Activated CD4-positive, alpha-beta memory T cell treated with anti-CD3 and anti-CD28 coated beads for 36 hours (primary cell): ENCODE measurements at regions not wholly inside any gene's neighbourhood (a gene's known extent, or its start where the extent isn't known, plus 50 kb on each side); places are given as distances from the start of the nearest gene placed in this dataset.
"Not testable (repeated sequence)": the region's sequence is repeated elsewhere in the genome, so short reads cannot be mapped to it uniquely, and the experiment has no call there.

Experiments used
- CTCF ChIA-PET: fragments of 350-600 bp; sonication (Branson Sonifier 250); formaldehyde crosslinking; loops from one replicate; lab custom pipeline; 2021; ENCODE audit warnings: antibody characterized with exemption, inconsistent platforms; lab: Charles Lee
- POLR2A ChIA-PET: fragments of 350-600 bp; sonication (Branson Sonifier 250); formaldehyde crosslinking; loops from one replicate; lab custom pipeline; 2021; ENCODE audit warnings: antibody characterized with exemption; lab: Charles Lee
- DNase-seq: peaks from one replicate; pipeline ENCODE4 v3.0.0-alpha.2; 2020
- H3K27ac Mint-ChIP-seq: one replicate; pipeline ENCODE4 v1.8.0; 2021; ENCODE audit warnings: mixed read lengths
- H3K27me3 Mint-ChIP-seq: one replicate; pipeline ENCODE4 v1.8.0; 2021; ENCODE audit warnings: mixed read lengths
- H3K36me3 Mint-ChIP-seq: one replicate; pipeline ENCODE4 v1.8.0; 2021; ENCODE audit warnings: mixed read lengths
- H3K4me1 Mint-ChIP-seq: one replicate; pipeline ENCODE4 v1.8.0; 2021; ENCODE audit warnings: low read depth, mixed read lengths
- H3K4me3 Mint-ChIP-seq: one replicate; pipeline ENCODE4 v1.8.0; 2021; ENCODE audit warnings: mild to moderate bottlenecking, mixed read lengths
- H3K9me3 Mint-ChIP-seq: one replicate; pipeline ENCODE4 v1.8.0; 2021; ENCODE audit warnings: mixed read lengths
- intact Hi-C: fragments of 100-400 bp; cut with micrococcal nuclease; formaldehyde crosslinking; loops from one replicate; pipeline ENCODE4 v1.15.1; 2023

GRCh38 chr9:119933191-119933590 is 564.0 kb upstream of the BRINP1 start:
- no peaks in the 10 kb centered on the region for H3K36me3 Mint-ChIP-seq
- no peaks in the 10 kb centered on the region for H3K27me3 Mint-ChIP-seq
- intact Hi-C loops, result no loop called here
- no peak overlapping the region for H3K4me3 Mint-ChIP-seq
- POLR2A ChIA-PET, result no interaction called here
- no peak overlapping the region for H3K27ac Mint-ChIP-seq
- peaks cover 3% of the 10 kb centered on the region for H3K9me3 Mint-ChIP-seq
- no peaks in the 10 kb centered on the region for H3K4me1 Mint-ChIP-seq
- CTCF ChIA-PET, result no interaction called here
- DNase-seq, result no peak

GRCh38 chr9:119924736-119925135 is 555.5 kb upstream of the BRINP1 start:
- H3K9me3 Mint-ChIP-seq, result peaks cover 10% of the 10 kb centered on the region
- no peak for DNase-seq
- no peaks in the 10 kb centered on the region for H3K27me3 Mint-ChIP-seq
- ChIA-PET POLR2A (no interaction called here), CTCF (no interaction called here)
- no peaks in the 10 kb centered on the region for H3K4me1 Mint-ChIP-seq
- H3K4me3 Mint-ChIP-seq, result no peak overlapping the region
- H3K36me3 Mint-ChIP-seq, result no peaks in the 10 kb centered on the region
- no peak overlapping the region for H3K27ac Mint-ChIP-seq
- intact Hi-C loops, result no loop called here

- no peaks in the 10 kb centered on the region for H3K27me3 Mint-ChIP-seq
- intact Hi-C loops, result no loop called here
- H3K4me3 Mint-ChIP-seq, result no peak overlapping the region
- H3K27ac Mint-ChIP-seq, result no peak overlapping the region
- no peaks in the 10 kb centered on the region for H3K4me1 Mint-ChIP-seq
- CTCF ChIA-PET, result no interaction called here
- H3K36me3 Mint-ChIP-seq, result no peaks in the 10 kb centered on the region
- peaks cover 10% of the 10 kb centered on the region for H3K9me3 Mint-ChIP-seq
- no peak for DNase-seq
- POLR2A ChIA-PET, result no interaction called here
These were observed 547.9 kb upstream of the BRINP1 start for GRCh38 chr9:119917175-119917574.

- ChIA-PET POLR2A (no interaction called here), CTCF (no interaction called here)
- no peak overlapping the region for H3K4me3 Mint-ChIP-seq
- intact Hi-C loops, result no loop called here
- DNase-seq, result no peak
- H3K4me1 Mint-ChIP-seq, result no peaks in the 10 kb centered on the region
- H3K27ac Mint-ChIP-seq, result no peak overlapping the region
- peaks cover 7% of the 10 kb centered on the region for H3K9me3 Mint-ChIP-seq
- H3K27me3 Mint-ChIP-seq, result no peaks in the 10 kb centered on the region
- no peaks in the 10 kb centered on the region for H3K36me3 Mint-ChIP-seq
These were observed 537.8 kb upstream of the BRINP1 start for GRCh38 chr9:119907056-119907455.

- POLR2A ChIA-PET, result no interaction called here
- H3K27me3 Mint-ChIP-seq, result no peaks in the 10 kb centered on the region
- H3K36me3 Mint-ChIP-seq, result no peaks in the 10 kb centered on the region
- CTCF ChIA-PET, result no interaction called here
- H3K27ac Mint-ChIP-seq, result no peak overlapping the region
- H3K9me3 Mint-ChIP-seq, result peaks cover 10% of the 10 kb centered on the region
- no peak for DNase-seq
- intact Hi-C loops, result no loop called here
- H3K4me1 Mint-ChIP-seq, result no peaks in the 10 kb centered on the region
- H3K4me3 Mint-ChIP-seq, result no peak overlapping the region
These were observed 536.5 kb upstream of the BRINP1 start for GRCh38 chr9:119905724-119906123.

- intact Hi-C loops, result no loop called here
- ChIA-PET POLR2A (no interaction called here), CTCF (no interaction called here)
- no peaks in the 10 kb centered on the region for H3K4me1 Mint-ChIP-seq
- no peaks in the 10 kb centered on the region for H3K27me3 Mint-ChIP-seq
- H3K27ac Mint-ChIP-seq, result no peak overlapping the region
- H3K9me3 Mint-ChIP-seq, result peaks cover 12% of the 10 kb centered on the region
- no peak for DNase-seq
- no peak overlapping the region for H3K4me3 Mint-ChIP-seq
- H3K36me3 Mint-ChIP-seq, result no peaks in the 10 kb centered on the region
These were observed 534.6 kb upstream of the BRINP1 start for GRCh38 chr9:119903851-119904250.

GRCh38 chr9:119902611-119903010 is 533.4 kb upstream of the BRINP1 start:
- H3K4me1 Mint-ChIP-seq, result no peaks in the 10 kb centered on the region
- intact Hi-C loops, result no loop called here
- no peaks in the 10 kb centered on the region for H3K36me3 Mint-ChIP-seq
- H3K9me3 Mint-ChIP-seq, result peaks cover 6% of the 10 kb centered on the region
- DNase-seq, result no peak
- CTCF ChIA-PET, result no interaction called here
- no peak overlapping the region for H3K4me3 Mint-ChIP-seq
- no peaks in the 10 kb centered on the region for H3K27me3 Mint-ChIP-seq
- POLR2A ChIA-PET, result no interaction called here
- H3K27ac Mint-ChIP-seq, result no peak overlapping the region

- H3K36me3 Mint-ChIP-seq, result no peaks in the 10 kb centered on the region
- ChIA-PET POLR2A (no interaction called here), CTCF (no interaction called here)
- H3K9me3 Mint-ChIP-seq, result peaks cover 5% of the 10 kb centered on the region
- intact Hi-C loops, result no loop called here
- H3K27me3 Mint-ChIP-seq, result no peaks in the 10 kb centered on the region
- no peaks in the 10 kb centered on the region for H3K4me1 Mint-ChIP-seq
- no peak overlapping the region for H3K4me3 Mint-ChIP-seq
- no peak for DNase-seq
- no peak overlapping the region for H3K27ac Mint-ChIP-seq
These were observed 529.1 kb upstream of the BRINP1 start for GRCh38 chr9:119898316-119898715.

- Mint-ChIP-seq H3K27ac (no peak overlapping the region), H3K9me3 (no peaks in the 10 kb centered on the region), H3K4me3 (no peak overlapping the region), H3K4me1 (no peaks in the 10 kb centered on the region), H3K36me3 (no peaks in the 10 kb centered on the region), H3K27me3 (no peaks in the 10 kb centered on the region)
- DNase-seq, result no peak
- ChIA-PET CTCF (no interaction called here), POLR2A (no interaction called here)
- intact Hi-C loops, result no loop called here
These were observed 515.2 kb upstream of the BRINP1 start for GRCh38 chr9:119884438-119884837.

- H3K4me1 Mint-ChIP-seq, result no peaks in the 10 kb centered on the region
- intact Hi-C loops, result no loop called here
- no peak overlapping the region for H3K4me3 Mint-ChIP-seq
- no peak for DNase-seq
- H3K36me3 Mint-ChIP-seq, result no peaks in the 10 kb centered on the region
- ChIA-PET POLR2A (no interaction called here), CTCF (no interaction called here)
- no peak overlapping the region for H3K27ac Mint-ChIP-seq
- H3K9me3 Mint-ChIP-seq, result no peaks in the 10 kb centered on the region
- H3K27me3 Mint-ChIP-seq, result no peaks in the 10 kb centered on the region
These were observed 512.7 kb upstream of the BRINP1 start for GRCh38 chr9:119881898-119882297.

- intact Hi-C loops, result no loop called here
- no peaks in the 10 kb centered on the region for H3K9me3 Mint-ChIP-seq
- no peak for DNase-seq
- no peaks in the 10 kb centered on the region for H3K27me3 Mint-ChIP-seq
- no peak overlapping the region for H3K27ac Mint-ChIP-seq
- H3K36me3 Mint-ChIP-seq, result no peaks in the 10 kb centered on the region
- no peak overlapping the region for H3K4me3 Mint-ChIP-seq
- ChIA-PET CTCF (no interaction called here), POLR2A (no interaction called here)
- H3K4me1 Mint-ChIP-seq, result no peaks in the 10 kb centered on the region
These were observed 511.1 kb upstream of the BRINP1 start for GRCh38 chr9:119880361-119880760.

- Mint-ChIP-seq H3K36me3 (no peaks in the 10 kb centered on the region), H3K9me3 (no peaks in the 10 kb centered on the region), H3K4me3 (no peak overlapping the region), H3K4me1 (no peaks in the 10 kb centered on the region), H3K27me3 (no peaks in the 10 kb centered on the region), H3K27ac (no peak overlapping the region)
- intact Hi-C loops, result no loop called here
- CTCF ChIA-PET, result no interaction called here
- DNase-seq, result no peak
- POLR2A ChIA-PET, result no interaction called here
These were observed 508.1 kb upstream of the BRINP1 start for GRCh38 chr9:119877306-119877705.

GRCh38 chr9:119873877-119874276 is 504.6 kb upstream of the BRINP1 start:
- no peak overlapping the region for H3K27ac Mint-ChIP-seq
- no peak for DNase-seq
- intact Hi-C loops, result no loop called here
- H3K4me1 Mint-ChIP-seq, result no peaks in the 10 kb centered on the region
- no peaks in the 10 kb centered on the region for H3K36me3 Mint-ChIP-seq
- no peaks in the 10 kb centered on the region for H3K27me3 Mint-ChIP-seq
- H3K4me3 Mint-ChIP-seq, result no peak overlapping the region
- H3K9me3 Mint-ChIP-seq, result no peaks in the 10 kb centered on the region
- POLR2A ChIA-PET, result no interaction called here
- CTCF ChIA-PET, result no interaction called here

- H3K4me3 Mint-ChIP-seq, H3K27me3 Mint-ChIP-seq, H3K27ac Mint-ChIP-seq, CTCF ChIA-PET, H3K4me1 Mint-ChIP-seq, POLR2A ChIA-PET, DNase-seq, H3K9me3 Mint-ChIP-seq, intact Hi-C loops, H3K36me3 Mint-ChIP-seq: not testable (repeated sequence)
These were observed 501.0 kb upstream of the BRINP1 start for GRCh38 chr9:119870251-119870650.
